Cardiac fibroblast (primary cell): ENCODE measurements at regions not wholly inside any gene's neighbourhood (a gene's known extent, or its start where the extent isn't known, plus 50 kb on each side); places are given as distances from the start of the nearest gene placed in this dataset.

Experiments
- DNase-seq, 2 donors: peaks; one replicate each; pipeline versions ENCODE4 v3.0.0 to v3.0.0-alpha.2; 2010; ENCODE audit warnings: low read depth in 2 of 2
- H3K4me3 ChIP-seq, 2 donors: replicated peaks in 1 of 2; 1 replicate in 1 of 2; 2 replicates in 1 of 2; pipeline ENCODE4 v1.5.1; 2011; ENCODE audit warnings: low read depth in 2 of 2, low read length in 2 of 2, mild to moderate bottlenecking in 2 of 2, moderate library complexity in 1 of 2
- TF ChIP-seq, protein P1 (sequence below): IDR thresholded peaks from one replicate; pipeline ENCODE4 v1.5.1; 2011; ENCODE audit warnings: low read depth, mild to moderate bottlenecking, low read length, inconsistent platforms

DNA sequence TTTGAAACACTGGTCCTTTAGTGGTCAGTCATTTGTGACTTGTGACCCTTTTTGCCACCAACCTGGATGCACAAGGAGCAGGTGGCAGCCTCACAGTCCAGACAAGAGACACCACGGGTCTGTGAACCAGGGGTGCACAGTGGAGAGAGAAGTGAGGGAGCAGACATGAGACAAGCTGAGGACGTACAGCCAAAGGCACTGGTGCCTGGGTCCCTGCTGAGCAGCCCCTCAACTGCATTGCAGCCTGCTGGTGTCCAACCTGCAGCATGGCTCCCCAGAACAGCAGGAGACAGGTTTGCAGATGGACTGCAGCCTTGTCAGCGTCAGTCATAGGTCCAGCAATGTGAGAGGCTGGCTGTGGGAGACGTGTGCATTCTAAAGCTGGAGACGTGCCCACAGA lies 124.2 kb upstream of the FSTL4 start:
- TF ChIP-seq, protein P1, sequence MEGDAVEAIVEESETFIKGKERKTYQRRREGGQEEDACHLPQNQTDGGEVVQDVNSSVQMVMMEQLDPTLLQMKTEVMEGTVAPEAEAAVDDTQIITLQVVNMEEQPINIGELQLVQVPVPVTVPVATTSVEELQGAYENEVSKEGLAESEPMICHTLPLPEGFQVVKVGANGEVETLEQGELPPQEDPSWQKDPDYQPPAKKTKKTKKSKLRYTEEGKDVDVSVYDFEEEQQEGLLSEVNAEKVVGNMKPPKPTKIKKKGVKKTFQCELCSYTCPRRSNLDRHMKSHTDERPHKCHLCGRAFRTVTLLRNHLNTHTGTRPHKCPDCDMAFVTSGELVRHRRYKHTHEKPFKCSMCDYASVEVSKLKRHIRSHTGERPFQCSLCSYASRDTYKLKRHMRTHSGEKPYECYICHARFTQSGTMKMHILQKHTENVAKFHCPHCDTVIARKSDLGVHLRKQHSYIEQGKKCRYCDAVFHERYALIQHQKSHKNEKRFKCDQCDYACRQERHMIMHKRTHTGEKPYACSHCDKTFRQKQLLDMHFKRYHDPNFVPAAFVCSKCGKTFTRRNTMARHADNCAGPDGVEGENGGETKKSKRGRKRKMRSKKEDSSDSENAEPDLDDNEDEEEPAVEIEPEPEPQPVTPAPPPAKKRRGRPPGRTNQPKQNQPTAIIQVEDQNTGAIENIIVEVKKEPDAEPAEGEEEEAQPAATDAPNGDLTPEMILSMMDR, result no peak
- H3K4me3 ChIP-seq, result no peak overlapping the region
- DNase-seq, result no peak

DNA sequence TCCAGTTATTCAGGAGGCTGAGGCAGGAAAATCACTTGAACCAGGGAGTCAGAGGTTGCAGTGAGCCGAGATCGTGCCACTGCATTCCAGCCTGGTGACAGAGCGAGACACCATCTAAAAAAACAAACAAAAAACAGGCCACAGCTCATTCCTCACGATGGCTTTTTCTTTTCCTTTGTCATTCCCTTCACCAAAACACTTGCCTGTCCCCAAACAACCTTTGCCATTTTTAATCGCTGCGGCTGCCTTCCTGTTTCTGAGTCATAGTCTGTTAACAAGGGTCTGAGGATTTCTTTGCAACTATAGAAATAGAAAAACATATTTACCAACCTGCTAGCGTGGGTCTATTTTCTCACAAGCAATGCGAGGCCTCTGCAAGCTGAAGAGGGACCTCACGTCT lies 123.0 kb upstream of the FSTL4 start:
- H3K4me3 ChIP-seq, result no peak overlapping the region
- TF ChIP-seq, protein P1, result no peak
- peak; percentile 6 to 22 for DNase-seq

DNA sequence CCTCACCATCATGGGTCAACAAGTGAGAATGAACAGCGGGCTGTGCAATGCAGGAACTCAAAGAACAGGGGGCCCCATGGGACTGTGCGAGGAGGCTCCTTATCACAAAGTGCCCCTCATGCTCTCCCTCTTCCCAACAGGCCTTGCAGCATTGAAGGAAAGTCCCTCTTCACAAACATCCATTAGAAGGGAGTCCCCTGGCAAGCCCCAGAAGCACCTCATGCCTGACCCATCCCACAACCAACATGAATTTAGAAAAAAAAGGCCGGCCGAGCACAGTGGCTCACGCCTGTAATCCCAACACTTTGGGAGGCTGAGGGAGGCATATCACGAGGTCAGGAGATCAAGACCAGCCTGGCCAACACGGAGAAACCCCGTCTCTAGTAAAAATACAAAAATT lies 122.6 kb upstream of the FSTL4 start:
- TF ChIP-seq, protein P1, result no peak
- no peak overlapping the region for H3K4me3 ChIP-seq
- no peak for DNase-seq

DNA sequence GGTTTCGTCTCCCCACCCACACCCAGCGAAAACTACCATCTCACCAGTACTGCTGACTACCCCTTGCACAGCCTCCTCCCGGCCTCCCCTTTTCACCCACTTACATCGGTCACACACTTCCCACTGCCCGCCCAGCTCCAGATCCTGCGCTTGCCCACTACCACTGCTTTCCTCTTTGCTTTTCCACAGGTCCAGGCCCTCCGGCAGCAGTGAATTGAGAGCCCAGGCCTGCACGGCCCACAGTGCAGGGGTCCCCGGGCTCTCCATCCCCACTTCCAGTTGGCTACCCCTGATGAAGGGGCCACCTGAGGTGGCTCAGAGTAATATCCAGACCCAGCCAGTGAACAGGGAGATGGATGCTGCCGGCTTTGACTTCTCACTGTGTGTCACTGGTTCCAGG lies 120.2 kb upstream of the FSTL4 start:
- DNase-seq, result no peak
- H3K4me3 ChIP-seq, result no peak overlapping the region

DNA sequence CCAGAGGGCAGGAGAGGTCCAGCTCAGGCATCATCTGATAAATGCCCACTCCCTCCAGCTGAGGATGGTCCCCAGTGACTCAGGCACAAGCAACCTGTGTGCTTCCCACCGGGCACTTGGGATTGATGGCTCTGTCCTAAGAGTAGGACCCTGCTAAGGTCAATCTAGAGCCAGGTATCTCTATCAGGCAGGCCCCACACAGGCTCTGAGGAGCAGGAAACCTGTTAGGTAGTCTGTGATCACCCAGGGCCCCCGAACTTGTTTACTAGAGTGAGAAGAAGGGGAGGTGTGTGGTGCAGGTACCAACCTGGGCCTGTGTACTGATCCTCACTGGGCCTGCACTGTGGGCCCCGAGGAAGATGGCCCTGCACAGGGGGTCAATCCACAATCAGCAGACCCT lies 119.6 kb upstream of the FSTL4 start:
- no peak overlapping the region for H3K4me3 ChIP-seq

More for the DNA sequence above, 120.2 kb upstream of the FSTL4 start:
- TF ChIP-seq, protein P1, result no peak

DNA sequence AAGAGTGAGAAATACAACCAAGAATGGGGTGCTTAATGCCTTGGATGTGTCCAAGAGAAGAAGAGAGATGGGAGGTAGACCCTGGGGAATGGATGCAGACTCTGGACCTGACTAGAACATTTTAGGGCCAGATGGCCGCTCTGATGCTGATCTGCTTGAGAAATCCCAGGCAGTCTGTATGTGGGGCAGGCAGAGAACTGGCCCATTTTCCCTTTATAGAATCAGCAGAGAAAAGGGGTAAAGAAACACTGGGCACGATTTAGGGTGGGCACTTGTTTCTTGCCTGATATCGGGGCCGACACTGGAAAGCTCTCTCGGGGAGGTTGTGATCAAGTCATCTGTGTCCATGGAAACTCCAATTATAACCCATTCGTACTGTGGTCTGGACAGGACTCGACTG lies 118.5 kb upstream of the FSTL4 start:
- no peak overlapping the region for H3K4me3 ChIP-seq
- DNase-seq, result no peak
- TF ChIP-seq, protein P1, result no peak

More for the DNA sequence above, 119.6 kb upstream of the FSTL4 start:
- TF ChIP-seq, protein P1, result no peak
- DNase-seq, result no peak

DNA sequence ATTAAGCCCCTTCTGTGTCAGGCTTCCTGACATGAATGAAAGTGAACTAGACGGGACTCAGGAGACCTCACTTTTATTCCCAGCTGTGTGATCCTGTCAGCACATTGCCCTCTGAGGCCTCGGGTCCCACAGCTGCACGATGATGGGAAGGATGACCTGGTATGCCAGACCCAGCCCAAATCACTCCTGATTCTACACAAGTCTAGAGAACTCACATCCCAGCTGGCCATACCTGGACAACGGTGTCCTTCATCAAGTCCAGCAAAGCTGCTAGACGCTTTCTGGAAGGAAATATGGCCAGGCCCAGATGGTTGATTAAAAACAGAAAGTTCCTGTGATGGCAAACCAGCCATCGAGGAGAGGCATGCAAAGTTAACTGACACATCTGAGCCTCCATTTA lies 118.0 kb upstream of the FSTL4 start:
- TF ChIP-seq, protein P1, result no peak
- no peak for DNase-seq
- no peak overlapping the region for H3K4me3 ChIP-seq
